ENCODE measurements at regions not wholly inside any gene's neighbourhood (a gene's known extent, or its start where the extent isn't known, plus 50 kb on each side); places are given as distances from the start of the nearest gene placed in this dataset.

DNA sequence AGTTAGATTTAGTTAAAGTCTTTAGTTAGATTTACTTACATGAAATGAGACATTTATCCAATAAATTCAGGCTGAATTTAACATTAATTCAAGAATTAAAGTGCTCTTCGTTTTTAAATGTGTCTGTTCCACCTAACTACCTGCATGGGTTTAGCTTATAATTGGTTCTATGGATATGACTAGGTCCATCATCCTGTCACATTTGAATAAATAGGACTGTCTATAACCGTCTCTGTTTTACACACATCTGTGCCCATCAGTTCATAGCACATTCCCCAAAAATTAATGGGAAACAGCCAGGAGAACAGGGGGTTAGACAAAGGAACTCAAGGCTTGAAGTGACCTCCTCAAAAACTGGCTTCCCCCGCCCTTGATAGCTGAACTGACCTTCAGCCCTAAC, 219.6 kb downstream of the MRPL39 start:
- TF ChIP-seq, protein P1, sequence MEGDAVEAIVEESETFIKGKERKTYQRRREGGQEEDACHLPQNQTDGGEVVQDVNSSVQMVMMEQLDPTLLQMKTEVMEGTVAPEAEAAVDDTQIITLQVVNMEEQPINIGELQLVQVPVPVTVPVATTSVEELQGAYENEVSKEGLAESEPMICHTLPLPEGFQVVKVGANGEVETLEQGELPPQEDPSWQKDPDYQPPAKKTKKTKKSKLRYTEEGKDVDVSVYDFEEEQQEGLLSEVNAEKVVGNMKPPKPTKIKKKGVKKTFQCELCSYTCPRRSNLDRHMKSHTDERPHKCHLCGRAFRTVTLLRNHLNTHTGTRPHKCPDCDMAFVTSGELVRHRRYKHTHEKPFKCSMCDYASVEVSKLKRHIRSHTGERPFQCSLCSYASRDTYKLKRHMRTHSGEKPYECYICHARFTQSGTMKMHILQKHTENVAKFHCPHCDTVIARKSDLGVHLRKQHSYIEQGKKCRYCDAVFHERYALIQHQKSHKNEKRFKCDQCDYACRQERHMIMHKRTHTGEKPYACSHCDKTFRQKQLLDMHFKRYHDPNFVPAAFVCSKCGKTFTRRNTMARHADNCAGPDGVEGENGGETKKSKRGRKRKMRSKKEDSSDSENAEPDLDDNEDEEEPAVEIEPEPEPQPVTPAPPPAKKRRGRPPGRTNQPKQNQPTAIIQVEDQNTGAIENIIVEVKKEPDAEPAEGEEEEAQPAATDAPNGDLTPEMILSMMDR (IDR thresholded peaks at IDR 0.05) = no peak
- TF ChIP-seq EZH2 (IDR thresholded peaks at IDR 0.05; ENCODE audit: borderline replicate concordance, insufficient read depth, low read depth, low read length, poor library complexity, severe bottlenecking) = no peak

Measured in B cell (primary cell).